OCI-LY1 (cell line): ENCODE measurements at regions not wholly inside any gene's neighbourhood (a gene's known extent, or its start where the extent isn't known, plus 50 kb on each side); places are given as distances from the start of the nearest gene placed in this dataset.

ENCODE experiments used
- H2AFZ ChIP-seq: fragments of 200-600 bp; sonication (generic), shearing (Covaris generic); 2 replicates; pipeline ENCODE4 v1.6.0; 2014; ENCODE audit warnings: antibody characterized with exemption, mild to moderate bottlenecking, low read length
- H3F3A ChIP-seq: fragments of 200-600 bp; sonication (generic), shearing (Covaris generic); 2 replicates; pipeline ENCODE4 v1.6.0; 2014; ENCODE audit warnings: mild to moderate bottlenecking, antibody characterized with exemption, low read length, moderate library complexity; ENCODE audit not compliant: insufficient read depth
- H3K27ac ChIP-seq: fragments of 200-600 bp; sonication (generic); 2 replicates; pipeline ENCODE4 v1.5.1; 2014; ENCODE audit warnings: low read length, mixed run types, mild to moderate bottlenecking, low read depth; ENCODE audit not compliant: poor library complexity, severe bottlenecking
- H3K27me3 ChIP-seq: fragments of 200-600 bp; sonication (generic); 2 replicates; pipeline ENCODE4 v1.6.0; 2014; ENCODE audit warnings: antibody characterized with exemption, mild to moderate bottlenecking, low read length, moderate library complexity; ENCODE audit not compliant: insufficient read depth
- H3K36me3 ChIP-seq: fragments of 200-600 bp; sonication (generic); 2 replicates; pipeline ENCODE4 v1.6.1; 2014; ENCODE audit warnings: mild to moderate bottlenecking, antibody characterized with exemption, low read length, moderate library complexity, mixed read lengths; ENCODE audit not compliant: insufficient read depth
- H3K4me1 ChIP-seq: fragments of 200-600 bp; sonication (generic); 2 replicates; pipeline ENCODE4 v1.5.1; 2014; ENCODE audit warnings: mild to moderate bottlenecking, low read length, moderate library complexity; ENCODE audit not compliant: insufficient read depth, severe bottlenecking
- H3K4me2 ChIP-seq: fragments of 200-600 bp; sonication (generic), shearing (Covaris generic); 2 replicates; pipeline ENCODE4 v1.6.1; 2014; ENCODE audit warnings: low read length
- H3K4me3 ChIP-seq: fragments of 200-600 bp; sonication (generic); 2 replicates; pipeline ENCODE4 v1.5.1; 2014; ENCODE audit warnings: low read length, low read depth, mild to moderate bottlenecking, mixed read lengths; ENCODE audit not compliant: poor library complexity, severe bottlenecking
- H3K79me2 ChIP-seq: fragments of 200-600 bp; shearing (Covaris generic); 2 replicates; pipeline ENCODE4 v1.6.1; 2016; ENCODE audit warnings: mixed run types, low read length, mixed read lengths; ENCODE audit not compliant: insufficient read depth
- H3K9ac ChIP-seq: fragments of 200-600 bp; sonication (generic), shearing (Covaris generic); 2 replicates; pipeline ENCODE4 v1.6.1; 2014; ENCODE audit warnings: mild to moderate bottlenecking, low read length, mixed read lengths
- H3K9me2 ChIP-seq: fragments of 200-600 bp; sonication (generic), shearing (Covaris generic); 2 replicates; pipeline ENCODE4 v1.6.1; 2014; ENCODE audit warnings: low read depth, mild to moderate bottlenecking, low read length, mixed read lengths
- H3K9me3 ChIP-seq: fragments of 200-600 bp; shearing (Covaris generic); 2 replicates; pipeline ENCODE4 v1.6.1; 2014; ENCODE audit warnings: low read length, mixed read lengths
- H4K20me1 ChIP-seq: fragments of 200-600 bp; sonication (generic), shearing (Covaris generic); 2 replicates; pipeline ENCODE4 v1.6.0; 2016; ENCODE audit warnings: mild to moderate bottlenecking, low read length; ENCODE audit not compliant: insufficient read depth
- EZH2 ChIP-seq: fragments of 200-600 bp; sonication (generic), shearing (Covaris generic); IDR thresholded peaks from 2 replicates; pipeline ENCODE4 v1.8.0; 2017; ENCODE audit warnings: borderline replicate concordance, mixed run types, mild to moderate bottlenecking, antibody characterized with exemption, low read length, moderate library complexity, mixed read lengths
- TF ChIP-seq, protein P1 (sequence below): fragments of 200-600 bp; sonication (generic), shearing (Covaris generic); IDR thresholded peaks from 2 replicates; pipeline ENCODE4 v1.5.1; 2017; ENCODE audit warnings: mild to moderate bottlenecking, antibody characterized with exemption, low read length, moderate library complexity, mixed read lengths

- Histone ChIP-seq H3K27me3 (no peaks in the 10 kb centered on the region), H3K4me3 (no peak overlapping the region), H3K9me2 (no peaks in the 10 kb centered on the region), H4K20me1 (no peaks in the 10 kb centered on the region), H3K9me3 (no peaks in the 10 kb centered on the region), H3K27ac (no peak overlapping the region), H3K79me2 (no peaks in the 10 kb centered on the region), H3K4me2 (no peak overlapping the region), H3F3A (no peaks in the 10 kb centered on the region), H2AFZ (no peak overlapping the region), H3K4me1 (no peaks in the 10 kb centered on the region), H3K36me3 (no peaks in the 10 kb centered on the region), H3K9ac (no peak overlapping the region)
- TF ChIP-seq, protein P1, sequence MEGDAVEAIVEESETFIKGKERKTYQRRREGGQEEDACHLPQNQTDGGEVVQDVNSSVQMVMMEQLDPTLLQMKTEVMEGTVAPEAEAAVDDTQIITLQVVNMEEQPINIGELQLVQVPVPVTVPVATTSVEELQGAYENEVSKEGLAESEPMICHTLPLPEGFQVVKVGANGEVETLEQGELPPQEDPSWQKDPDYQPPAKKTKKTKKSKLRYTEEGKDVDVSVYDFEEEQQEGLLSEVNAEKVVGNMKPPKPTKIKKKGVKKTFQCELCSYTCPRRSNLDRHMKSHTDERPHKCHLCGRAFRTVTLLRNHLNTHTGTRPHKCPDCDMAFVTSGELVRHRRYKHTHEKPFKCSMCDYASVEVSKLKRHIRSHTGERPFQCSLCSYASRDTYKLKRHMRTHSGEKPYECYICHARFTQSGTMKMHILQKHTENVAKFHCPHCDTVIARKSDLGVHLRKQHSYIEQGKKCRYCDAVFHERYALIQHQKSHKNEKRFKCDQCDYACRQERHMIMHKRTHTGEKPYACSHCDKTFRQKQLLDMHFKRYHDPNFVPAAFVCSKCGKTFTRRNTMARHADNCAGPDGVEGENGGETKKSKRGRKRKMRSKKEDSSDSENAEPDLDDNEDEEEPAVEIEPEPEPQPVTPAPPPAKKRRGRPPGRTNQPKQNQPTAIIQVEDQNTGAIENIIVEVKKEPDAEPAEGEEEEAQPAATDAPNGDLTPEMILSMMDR = no peak
- no peak for TF ChIP-seq EZH2
Measured at GRCh38 chr12:74897425-74898211, 312.0 kb downstream of the KCNC2 start.

GRCh38 chr12:74899031-74899829 is 310.4 kb downstream of the KCNC2 start:
- no peak overlapping the region for H3K4me2 ChIP-seq
- H3K36me3 ChIP-seq = no peaks in the 10 kb centered on the region
- no peaks in the 10 kb centered on the region for H3F3A ChIP-seq
- H3K4me1 ChIP-seq = no peaks in the 10 kb centered on the region
- H3K27me3 ChIP-seq = no peaks in the 10 kb centered on the region
- no peaks in the 10 kb centered on the region for H3K9me2 ChIP-seq
- no peak overlapping the region for H3K27ac ChIP-seq
- no peaks in the 10 kb centered on the region for H3K9me3 ChIP-seq
- no peak overlapping the region for H3K9ac ChIP-seq
- no peaks in the 10 kb centered on the region for H3K79me2 ChIP-seq
- no peaks in the 10 kb centered on the region for H4K20me1 ChIP-seq
- TF ChIP-seq EZH2 = no peak
- H3K4me3 ChIP-seq = no peak overlapping the region
- no peak overlapping the region for H2AFZ ChIP-seq

DNA sequence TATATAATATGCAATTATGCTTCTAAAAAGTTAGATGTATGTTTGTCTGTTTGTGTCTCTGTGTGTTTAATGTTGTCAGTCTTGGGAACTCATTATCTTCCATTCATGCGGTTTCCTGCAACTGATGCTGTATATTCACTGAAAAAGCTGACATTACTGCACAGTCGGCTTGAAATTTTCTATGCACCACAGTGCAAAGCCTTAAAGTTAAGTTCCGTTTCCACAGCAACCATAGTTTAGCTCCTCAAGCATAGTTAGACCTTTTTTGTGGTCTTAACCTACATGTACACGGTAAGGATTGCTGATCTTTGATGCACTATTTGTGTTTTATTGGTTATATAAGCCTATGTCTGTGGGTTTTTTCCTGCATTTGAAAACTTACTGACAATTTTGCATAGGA is 309.4 kb downstream of the KCNC2 start:
- H4K20me1 ChIP-seq = no peaks in the 10 kb centered on the region
- no peaks in the 10 kb centered on the region for H3K79me2 ChIP-seq
- H3K27me3 ChIP-seq = no peaks in the 10 kb centered on the region
- H2AFZ ChIP-seq = no peak overlapping the region
- no peaks in the 10 kb centered on the region for H3K36me3 ChIP-seq
- no peak for TF ChIP-seq EZH2
- TF ChIP-seq, protein P1 = no peak
- no peaks in the 10 kb centered on the region for H3K9me3 ChIP-seq
- H3K4me1 ChIP-seq = no peaks in the 10 kb centered on the region
- no peaks in the 10 kb centered on the region for H3K9me2 ChIP-seq
- no peaks in the 10 kb centered on the region for H3F3A ChIP-seq
- H3K9ac ChIP-seq = no peak overlapping the region
- no peak overlapping the region for H3K27ac ChIP-seq
- H3K4me2 ChIP-seq = no peak overlapping the region
- no peak overlapping the region for H3K4me3 ChIP-seq
